ENCODE measurements at regions not wholly inside any gene's neighbourhood (a gene's known extent, or its start where the extent isn't known, plus 50 kb on each side); places are given as distances from the start of the nearest gene placed in this dataset.

GRCh38 chr16:63978240-63978639 lies 1143.6 kb downstream of the CDH11 start:
- ATAC-seq (ENCODE audit: low read depth): no peak
- intact Hi-C loops (cut with micrococcal nuclease): no loop called here
- Mint-ChIP-seq H3K27me3 (no peaks in the 10 kb centered on the region), H3K4me1 (no peaks in the 10 kb centered on the region), H3K36me3 (ENCODE audit: low read depth) (no peaks in the 10 kb centered on the region), H3K9me3 (peaks cover 5% of the 10 kb centered on the region), H3K4me3 (no peak overlapping the region), H3K27ac (no peak overlapping the region)
- POLR2A ChIA-PET: no interaction called here
- no peak for DNase-seq
- CTCF ChIA-PET: no interaction called here
- no peak for TF ChIP-seq CTCF (IDR thresholded peaks at IDR 0.05)

- no peak for TF ChIP-seq CTCF (IDR thresholded peaks at IDR 0.05)
- ChIA-PET POLR2A (no interaction called here), CTCF (no interaction called here)
- Mint-ChIP-seq H3K4me1 (no peaks in the 10 kb centered on the region), H3K9me3 (peaks cover 9% of the 10 kb centered on the region), H3K36me3 (ENCODE audit: low read depth) (no peaks in the 10 kb centered on the region), H3K27ac (no peak overlapping the region), H3K4me3 (no peak overlapping the region), H3K27me3 (no peaks in the 10 kb centered on the region)
- ATAC-seq (ENCODE audit: low read depth): no peak
- intact Hi-C loops (cut with micrococcal nuclease): no loop called here
- no peak for DNase-seq
Measured at GRCh38 chr16:63976345-63976744, 1145.5 kb downstream of the CDH11 start.

- no peak for TF ChIP-seq CTCF (IDR thresholded peaks at IDR 0.05)
- ChIA-PET POLR2A (no interaction called here), CTCF (no interaction called here)
- H3K27ac Mint-ChIP-seq: no peak overlapping the region
- no peaks in the 10 kb centered on the region for H3K27me3 Mint-ChIP-seq
- ATAC-seq (ENCODE audit: low read depth) (no peak), DNase-seq (no peak)
- no peak overlapping the region for H3K4me3 Mint-ChIP-seq
- intact Hi-C loops (cut with micrococcal nuclease): no loop called here
- H3K36me3 Mint-ChIP-seq (ENCODE audit: low read depth): no peaks in the 10 kb centered on the region
- H3K9me3 Mint-ChIP-seq: peaks cover 9% of the 10 kb centered on the region
- no peaks in the 10 kb centered on the region for H3K4me1 Mint-ChIP-seq
Measured at GRCh38 chr16:63975669-63976068, 1146.2 kb downstream of the CDH11 start.

GRCh38 chr16:63967966-63968365 lies 1153.9 kb downstream of the CDH11 start:
- DNase-seq: no peak
- Mint-ChIP-seq H3K4me3 (no peak overlapping the region), H3K27me3 (no peaks in the 10 kb centered on the region), H3K36me3 (ENCODE audit: low read depth) (no peaks in the 10 kb centered on the region), H3K4me1 (no peaks in the 10 kb centered on the region), H3K27ac (no peak overlapping the region), H3K9me3 (peaks cover 7% of the 10 kb centered on the region)
- ChIA-PET CTCF (no interaction called here), POLR2A (no interaction called here)
- ATAC-seq (ENCODE audit: low read depth): no peak
- intact Hi-C loops (cut with micrococcal nuclease): no loop called here
- TF ChIP-seq CTCF (IDR thresholded peaks at IDR 0.05): no peak

- no peak for TF ChIP-seq CTCF (IDR thresholded peaks at IDR 0.05)
- Mint-ChIP-seq H3K4me3 (no peak overlapping the region), H3K36me3 (ENCODE audit: low read depth) (no peaks in the 10 kb centered on the region), H3K9me3 (peaks cover 6% of the 10 kb centered on the region), H3K4me1 (no peaks in the 10 kb centered on the region), H3K27me3 (no peaks in the 10 kb centered on the region), H3K27ac (no peak overlapping the region)
- POLR2A ChIA-PET: no interaction called here
- intact Hi-C loops (cut with micrococcal nuclease): no loop called here
- CTCF ChIA-PET: no interaction called here
- DNase-seq (no peak), ATAC-seq (ENCODE audit: low read depth) (no peak)
Measured at GRCh38 chr16:63960321-63960720, 1161.5 kb downstream of the CDH11 start.

All from activated B cell treated with CpG ODN at 0.5 μM for 24 hours (primary cell).